ENCODE measurements at regions not wholly inside any gene's neighbourhood (a gene's known extent, or its start where the extent isn't known, plus 50 kb on each side); places are given as distances from the start of the nearest gene placed in this dataset.

DNA sequence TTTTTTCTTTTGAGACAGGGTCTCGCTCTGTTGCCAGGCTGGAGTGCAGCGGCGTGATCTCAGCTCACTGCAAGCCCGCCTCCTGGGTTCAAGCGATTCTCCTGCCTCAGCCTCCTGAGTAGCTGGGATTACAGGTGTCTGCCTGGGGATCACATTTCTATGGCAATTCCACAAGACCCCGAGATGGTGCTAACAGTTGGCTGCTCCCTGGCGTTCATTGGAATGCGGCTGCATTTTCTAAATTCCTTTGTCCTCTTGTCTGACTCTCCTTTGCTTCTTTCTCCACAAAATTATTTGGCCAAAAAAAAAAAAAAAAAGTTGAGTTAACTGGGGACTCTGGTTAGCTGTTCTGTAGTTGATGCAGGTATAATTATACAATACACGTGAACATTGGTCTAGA lies 176.4 kb downstream of the ETS2 start:
- FAIRE-seq (no peak), DNase-seq (peak in 3 of 5 donors; percentile 71 to 86 (median 75))
- Histone ChIP-seq H3K27me3 (ENCODE audit: control insufficient read depth, insufficient read depth, low read length) (no peaks in the 10 kb centered on the region), H3K27ac (ENCODE audit: low read depth in 2 of 2, low read length in 2 of 2) (no peak overlapping the region), H3K9ac (ENCODE audit: low read length in 3 of 3) (no peak overlapping the region), H3K36me3 (ENCODE audit: control insufficient read depth in 2 of 3, insufficient read depth in 3 of 3, low read length in 3 of 3) (no peaks in the 10 kb centered on the region), H3K4me1 (ENCODE audit: control insufficient read depth in 2 of 3, insufficient read depth in 2 of 3, low read depth in 1 of 3, low read length in 3 of 3) (peaks cover 4 to 17% (median 13%) of the 10 kb centered on the region in 3 donors), H3K4me3 (ENCODE audit: low read length in 3 of 3) (no peak overlapping the region), H3K9me3 (ENCODE audit: control insufficient read depth in 2 of 3, insufficient read depth in 1 of 3, low read length in 3 of 3) (no peaks in the 10 kb centered on the region)
- intact Hi-C loops (cut with DNase I), result no loop called here
- TF ChIP-seq, protein P1, sequence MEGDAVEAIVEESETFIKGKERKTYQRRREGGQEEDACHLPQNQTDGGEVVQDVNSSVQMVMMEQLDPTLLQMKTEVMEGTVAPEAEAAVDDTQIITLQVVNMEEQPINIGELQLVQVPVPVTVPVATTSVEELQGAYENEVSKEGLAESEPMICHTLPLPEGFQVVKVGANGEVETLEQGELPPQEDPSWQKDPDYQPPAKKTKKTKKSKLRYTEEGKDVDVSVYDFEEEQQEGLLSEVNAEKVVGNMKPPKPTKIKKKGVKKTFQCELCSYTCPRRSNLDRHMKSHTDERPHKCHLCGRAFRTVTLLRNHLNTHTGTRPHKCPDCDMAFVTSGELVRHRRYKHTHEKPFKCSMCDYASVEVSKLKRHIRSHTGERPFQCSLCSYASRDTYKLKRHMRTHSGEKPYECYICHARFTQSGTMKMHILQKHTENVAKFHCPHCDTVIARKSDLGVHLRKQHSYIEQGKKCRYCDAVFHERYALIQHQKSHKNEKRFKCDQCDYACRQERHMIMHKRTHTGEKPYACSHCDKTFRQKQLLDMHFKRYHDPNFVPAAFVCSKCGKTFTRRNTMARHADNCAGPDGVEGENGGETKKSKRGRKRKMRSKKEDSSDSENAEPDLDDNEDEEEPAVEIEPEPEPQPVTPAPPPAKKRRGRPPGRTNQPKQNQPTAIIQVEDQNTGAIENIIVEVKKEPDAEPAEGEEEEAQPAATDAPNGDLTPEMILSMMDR (IDR thresholded peaks at IDR 0.05; ENCODE audit: borderline replicate concordance, extremely low read depth, insufficient read depth), result no peak

DNA sequence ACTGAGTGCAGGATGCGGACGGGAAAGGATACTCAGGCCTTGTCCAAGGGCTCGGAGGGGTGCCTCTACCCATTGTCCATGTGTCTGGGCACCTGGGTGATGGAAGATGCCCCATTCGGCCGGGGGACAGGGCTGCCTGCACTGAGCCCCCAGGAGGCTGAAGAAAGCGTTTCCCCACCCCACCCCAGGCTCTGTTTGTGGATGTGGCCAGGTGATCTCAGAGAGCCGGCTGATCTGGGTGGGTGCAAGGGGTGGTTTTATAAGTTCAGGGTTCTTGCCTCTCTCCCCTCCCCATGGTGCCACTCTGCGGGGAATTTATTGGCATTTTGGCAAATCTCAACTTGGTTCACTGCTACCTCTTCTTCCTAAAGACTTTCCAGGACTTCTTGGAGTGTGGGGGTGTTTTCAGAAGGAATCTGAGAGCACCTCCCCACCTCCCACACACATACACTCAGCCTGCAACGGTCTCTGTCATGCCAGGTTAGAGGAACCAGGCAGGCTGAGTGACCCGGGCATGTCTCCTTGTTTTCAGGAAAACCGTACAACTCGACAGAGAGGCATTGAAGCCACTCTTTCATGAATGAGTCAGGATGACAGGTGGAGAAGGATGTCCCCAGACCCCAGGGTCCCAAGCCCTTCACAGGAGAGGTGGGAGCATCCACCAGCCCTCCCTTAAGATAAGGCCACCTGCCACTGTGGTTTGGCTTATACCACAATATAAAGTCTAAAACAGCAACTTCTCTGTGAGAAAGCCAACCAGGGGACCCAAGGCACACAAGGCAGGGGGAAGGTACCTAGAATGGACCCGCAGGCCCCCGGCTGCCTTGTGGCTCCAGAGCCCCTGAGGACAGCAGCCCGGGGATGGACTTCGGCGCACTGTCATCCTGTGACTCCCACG lies 174.9 kb downstream of the ETS2 start:
- H3K4me3 ChIP-seq (ENCODE audit: low read length in 3 of 3), result no peak overlapping the region
- no peaks in the 10 kb centered on the region for H3K9me3 ChIP-seq (ENCODE audit: control insufficient read depth in 2 of 3, insufficient read depth in 1 of 3, low read length in 3 of 3)
- no peaks in the 10 kb centered on the region for H3K27me3 ChIP-seq (ENCODE audit: control insufficient read depth, insufficient read depth, low read length)
- FAIRE-seq (no peak), DNase-seq (peak in 3 of 5 donors; percentile 61 to 74 (median 62))
- H3K27ac ChIP-seq (ENCODE audit: low read depth in 2 of 2, low read length in 2 of 2), result no peak overlapping the region
- H3K4me1 ChIP-seq (ENCODE audit: control insufficient read depth in 2 of 3, insufficient read depth in 2 of 3, low read depth in 1 of 3, low read length in 3 of 3), result peaks cover 2 to 14% (median 11%) of the 10 kb centered on the region in 3 donors
- H3K36me3 ChIP-seq (ENCODE audit: control insufficient read depth in 2 of 3, insufficient read depth in 3 of 3, low read length in 3 of 3), result no peaks in the 10 kb centered on the region
- intact Hi-C loops (cut with DNase I), result no loop called here
- H3K9ac ChIP-seq (ENCODE audit: low read length in 3 of 3), result no peak overlapping the region
- TF ChIP-seq, protein P1 (IDR thresholded peaks at IDR 0.05; ENCODE audit: borderline replicate concordance, extremely low read depth, insufficient read depth), result no peak

DNA sequence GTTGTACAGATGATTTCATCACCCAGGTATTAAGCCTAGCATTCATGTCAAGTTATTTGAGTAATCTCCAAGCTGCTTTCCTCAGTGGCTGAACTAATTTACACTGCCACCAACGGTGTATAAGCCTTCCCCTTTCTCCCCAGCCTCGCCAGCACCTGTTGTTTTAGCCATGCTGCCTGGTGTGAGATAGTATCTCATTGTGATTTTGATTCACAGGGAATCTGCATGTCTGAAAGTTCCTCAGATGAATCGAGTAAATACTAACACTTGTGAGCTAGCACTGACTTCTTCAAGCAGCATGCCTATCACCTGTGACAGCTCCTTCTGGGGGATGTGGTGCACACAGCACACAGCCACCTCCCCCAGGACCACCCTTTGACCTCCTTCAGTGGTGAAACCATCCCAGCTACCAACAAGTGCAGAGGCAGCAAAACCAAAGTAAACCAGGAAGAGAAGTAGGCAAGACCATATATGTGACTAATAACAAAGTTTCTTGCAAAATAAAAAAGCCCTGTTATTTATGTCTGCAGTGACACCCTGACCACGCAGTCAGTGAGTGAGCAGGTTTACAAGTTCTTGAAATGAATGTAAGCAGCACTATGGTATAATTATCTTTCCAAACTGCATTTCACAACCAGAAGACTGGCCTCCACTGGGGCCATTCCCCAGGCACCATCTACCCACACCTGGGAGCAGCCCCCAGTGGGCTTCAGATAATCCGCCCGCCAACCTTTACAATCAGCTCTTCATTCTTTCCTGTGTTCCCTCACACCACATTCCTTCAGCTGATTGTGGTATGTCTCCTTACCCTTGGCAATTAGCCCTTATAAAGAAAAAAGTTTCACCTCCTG lies 173.8 kb downstream of the ETS2 start:
- Histone ChIP-seq H3K4me3 (ENCODE audit: low read length in 3 of 3) (no peak overlapping the region), H3K4me1 (ENCODE audit: control insufficient read depth in 2 of 3, insufficient read depth in 2 of 3, low read depth in 1 of 3, low read length in 3 of 3) (peaks cover 0 to 5% (median 0%) of the 10 kb centered on the region in 3 donors), H3K27ac (ENCODE audit: low read depth in 2 of 2, low read length in 2 of 2) (no peak overlapping the region), H3K27me3 (ENCODE audit: control insufficient read depth, insufficient read depth, low read length) (no peaks in the 10 kb centered on the region), H3K36me3 (ENCODE audit: control insufficient read depth in 2 of 3, insufficient read depth in 3 of 3, low read length in 3 of 3) (no peaks in the 10 kb centered on the region), H3K9me3 (ENCODE audit: control insufficient read depth in 2 of 3, insufficient read depth in 1 of 3, low read length in 3 of 3) (no peaks in the 10 kb centered on the region), H3K9ac (ENCODE audit: low read length in 3 of 3) (no peak overlapping the region)
- FAIRE-seq (no peak), DNase-seq (no peak)
- TF ChIP-seq, protein P1 (IDR thresholded peaks at IDR 0.05; ENCODE audit: borderline replicate concordance, extremely low read depth, insufficient read depth), result no peak
- intact Hi-C loops (cut with DNase I), result no loop called here

Measured in kidney (tissue), 13 donors.